ENCODE measurements at regions not wholly inside any gene's neighbourhood (a gene's known extent, or its start where the extent isn't known, plus 50 kb on each side); places are given as distances from the start of the nearest gene placed in this dataset.

GRCh38 chr3:118636841-118637240 lies 397.8 kb downstream of the IGSF11 start:
- TF ChIP-seq CTCF (IDR thresholded peaks at IDR 0.05) (peak in 3 of 4 donors; percentile 10 to 34 (median 11)), POLR2A (IDR thresholded peaks at IDR 0.05) (no peak)

Data from right lobe of liver (tissue), 4 donors.